AML-193 (cell line): ENCODE measurements at regions not wholly inside any gene's neighbourhood (a gene's known extent, or its start where the extent isn't known, plus 50 kb on each side); places are given as distances from the start of the nearest gene placed in this dataset.
"Not testable (repeated sequence)": the region's sequence is repeated elsewhere in the genome, so short reads cannot be mapped to it uniquely, and the experiment has no call there.

ENCODE experiments used
- DNase-seq, 2 experiments: peaks; one replicate each; lab custom pipeline; 2025; lab: John Stamatoyannopoulos, UW

DNA sequence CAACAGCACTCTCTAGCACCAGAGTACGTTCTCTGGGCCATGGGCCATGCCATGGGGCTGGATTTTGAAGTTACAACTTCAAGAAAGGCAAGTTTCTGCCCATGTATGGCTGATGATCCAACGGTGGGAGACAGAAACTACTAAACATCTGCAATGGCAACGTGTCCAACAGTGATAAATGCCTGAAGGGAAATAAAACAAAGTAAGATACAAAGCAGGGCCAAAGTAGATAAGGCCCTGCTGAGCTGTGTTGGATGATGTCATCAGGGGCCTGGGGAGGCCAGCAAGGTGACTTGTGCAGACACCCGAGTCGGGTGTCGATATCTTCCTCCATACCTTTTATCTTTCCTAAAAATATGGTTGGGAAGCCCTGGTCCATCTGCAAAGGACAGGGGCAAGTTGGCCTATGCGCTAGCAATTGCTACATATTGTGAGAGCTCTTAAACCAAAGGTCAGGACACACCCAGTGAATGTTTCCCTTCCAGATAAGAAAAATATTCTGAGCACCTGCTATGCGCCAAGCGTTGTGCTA is 487.2 kb downstream of the MN1 start:
- DNase-seq: no peak

DNA sequence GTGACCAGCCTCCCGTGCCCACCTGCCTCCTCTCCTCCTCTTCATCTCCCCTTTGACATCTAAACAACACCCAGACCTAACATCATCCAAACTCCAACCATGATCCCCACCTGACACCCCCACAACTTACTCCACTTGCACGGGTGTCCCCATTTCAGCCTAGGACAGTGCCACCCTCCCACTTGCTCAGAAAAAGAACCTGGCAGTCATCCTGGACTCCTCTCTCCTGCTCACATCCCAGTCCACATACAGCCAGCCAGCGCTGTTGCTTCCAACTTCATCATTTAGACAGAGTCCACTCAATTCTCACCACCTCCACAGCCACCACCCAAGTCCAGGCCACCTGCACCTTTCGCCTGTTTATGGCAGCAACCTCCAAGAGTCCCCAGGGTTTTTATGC is 485.7 kb downstream of the MN1 start:
- no peak for DNase-seq

DNA sequence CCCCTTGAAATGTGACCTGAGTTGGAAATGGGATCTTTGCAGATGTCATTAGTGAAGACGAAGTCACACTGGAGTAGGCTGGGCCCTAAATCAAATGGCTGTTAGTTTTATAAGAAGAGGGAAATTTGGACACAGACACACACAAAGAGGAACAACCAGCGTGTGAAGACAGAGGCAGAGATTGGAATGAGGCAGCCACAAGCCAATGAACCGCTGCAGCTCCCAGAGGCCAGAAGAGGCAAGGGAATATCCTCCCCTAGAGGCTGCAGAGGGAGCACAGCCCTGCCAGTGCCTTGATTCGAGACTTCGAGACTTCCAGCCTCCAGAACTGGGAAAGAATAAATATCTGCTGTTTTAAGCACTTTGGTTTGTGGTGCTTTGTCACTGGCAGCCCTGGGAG is 484.5 kb downstream of the MN1 start:
- DNase-seq: no peak

DNA sequence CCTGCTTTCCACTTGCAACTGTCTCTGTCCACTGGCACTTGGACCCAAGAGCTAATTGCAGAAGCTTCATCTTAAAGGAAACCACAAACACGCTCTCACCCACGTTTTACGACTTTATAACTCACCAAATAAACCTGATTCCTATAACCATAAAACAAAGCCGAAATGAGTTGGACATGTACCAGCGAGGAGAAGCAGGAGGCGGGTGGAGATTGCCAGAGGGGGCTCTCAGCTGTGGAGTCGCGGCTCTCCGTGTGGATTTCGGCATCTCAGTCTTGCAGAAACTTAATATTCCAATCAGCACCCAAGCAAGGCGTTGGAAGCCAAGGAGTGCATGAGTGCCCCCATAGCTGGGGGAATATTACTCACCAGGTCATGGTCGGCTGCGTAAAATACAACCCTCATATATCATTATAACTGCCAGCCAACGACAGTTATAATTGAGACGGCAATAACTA is 483.6 kb downstream of the MN1 start:
- no peak for DNase-seq

DNA sequence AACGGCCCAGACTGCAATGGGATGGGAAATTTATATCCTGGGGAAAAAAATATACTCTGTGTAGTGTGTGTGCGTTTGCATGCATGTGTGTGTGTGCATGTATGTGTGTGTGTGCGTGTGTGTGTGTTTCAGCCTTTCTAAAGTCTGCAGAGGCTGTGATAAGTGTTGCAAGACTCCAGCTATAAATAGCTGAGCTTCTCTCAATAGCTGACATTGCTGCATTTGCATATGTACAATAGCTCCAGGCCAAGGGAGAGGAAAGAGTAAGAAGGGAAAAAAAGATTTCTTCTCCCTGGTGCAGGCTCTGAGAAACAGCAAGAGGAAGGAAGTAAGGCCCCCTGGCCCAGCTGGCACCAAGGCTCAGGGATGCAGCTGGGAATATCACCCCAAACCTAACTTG is 483.0 kb downstream of the MN1 start:
- no peak for DNase-seq

DNA sequence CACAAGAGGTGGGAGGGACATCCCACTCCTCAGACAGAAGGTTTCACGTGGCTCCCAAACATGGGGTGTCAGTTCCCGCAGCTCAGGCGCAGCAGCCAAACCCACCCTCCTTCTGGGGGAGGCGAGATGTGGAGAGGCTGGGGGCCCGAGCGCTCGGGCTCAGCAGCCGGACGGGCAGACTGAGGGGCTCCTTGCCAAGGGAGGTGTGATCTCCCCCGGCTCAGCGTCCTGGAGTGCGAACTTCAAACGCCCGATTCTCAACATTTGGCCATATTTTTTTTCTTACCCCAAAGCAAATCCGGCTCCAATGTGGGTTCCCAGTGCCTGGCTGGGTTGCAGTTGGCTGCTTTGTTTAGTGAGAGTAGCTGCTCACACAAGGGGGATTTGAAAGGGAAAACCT is 477.9 kb downstream of the MN1 start:
- DNase-seq: no peak

DNA sequence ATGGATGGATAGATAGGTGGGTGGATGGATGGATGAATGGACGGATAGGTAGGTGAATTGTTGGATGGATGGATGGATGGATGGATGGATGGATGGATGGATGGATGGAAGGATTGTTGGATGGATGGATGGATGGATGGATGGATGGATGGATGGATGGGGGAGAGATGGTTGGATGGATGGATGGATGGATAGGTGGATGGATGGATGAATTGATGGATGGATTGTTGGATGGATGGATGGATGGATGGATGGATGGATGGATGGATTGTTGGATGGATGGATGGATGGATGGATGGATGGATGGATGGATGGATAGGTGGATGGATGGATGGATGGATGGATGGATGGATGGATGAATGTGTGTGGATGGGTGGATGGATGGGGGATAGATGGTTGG is 476.6 kb downstream of the MN1 start:
- not testable (repeated sequence) for DNase-seq

DNA sequence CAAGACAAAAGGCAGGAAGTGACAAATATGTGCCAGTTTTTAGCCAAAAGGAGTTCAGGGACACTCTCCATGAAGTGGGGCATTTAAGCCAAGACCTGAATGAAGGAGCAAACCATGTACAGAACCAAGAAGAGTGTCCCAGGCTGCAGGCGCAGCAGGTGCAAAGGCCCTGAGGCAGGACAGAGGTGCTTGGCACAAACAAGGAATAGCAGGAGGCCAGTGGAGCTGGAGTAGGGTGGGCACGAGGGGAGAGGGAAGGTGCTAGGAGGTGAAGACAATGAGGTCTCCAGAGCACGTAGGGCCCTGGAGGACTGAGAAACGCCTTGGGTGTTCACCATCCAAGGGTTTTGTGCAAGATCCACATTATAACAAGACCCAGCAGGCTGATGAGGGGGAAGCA is 474.1 kb downstream of the MN1 start:
- DNase-seq: no peak

DNA sequence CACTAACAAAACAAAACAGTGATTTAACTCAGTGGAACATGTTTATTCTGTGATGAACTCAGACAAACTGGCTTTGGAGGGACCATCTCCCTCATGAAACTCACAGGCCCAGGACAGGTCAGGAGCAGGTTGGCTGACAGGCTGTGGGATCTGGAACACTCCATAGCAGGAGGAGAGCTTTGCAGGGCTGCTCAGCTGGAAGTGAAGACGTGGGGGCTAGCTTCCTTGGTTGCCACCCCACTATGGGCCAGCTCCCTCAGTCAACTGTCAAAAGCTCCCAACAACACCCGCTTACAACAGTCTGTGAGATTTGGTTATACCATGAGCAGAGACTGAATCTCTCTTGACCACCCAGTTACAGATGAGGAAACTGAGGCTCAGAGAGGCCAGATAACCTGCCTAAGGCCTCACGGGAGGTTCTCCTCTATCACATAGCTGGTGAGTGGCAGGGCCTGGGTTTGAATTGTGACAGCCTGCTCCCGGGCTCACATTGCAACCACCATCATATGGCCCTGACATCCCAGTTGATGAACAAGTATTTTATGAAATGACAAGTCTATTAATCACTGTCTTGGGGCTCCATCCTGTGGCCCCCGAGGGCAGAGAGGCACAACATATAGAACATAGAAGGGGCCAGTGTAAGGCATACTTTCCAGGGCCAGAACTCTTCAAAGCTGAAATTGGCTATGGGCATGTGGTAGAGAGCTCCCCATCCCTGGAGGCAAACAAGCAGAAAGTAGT is 473.4 kb downstream of the MN1 start:
- DNase-seq: no peak

DNA sequence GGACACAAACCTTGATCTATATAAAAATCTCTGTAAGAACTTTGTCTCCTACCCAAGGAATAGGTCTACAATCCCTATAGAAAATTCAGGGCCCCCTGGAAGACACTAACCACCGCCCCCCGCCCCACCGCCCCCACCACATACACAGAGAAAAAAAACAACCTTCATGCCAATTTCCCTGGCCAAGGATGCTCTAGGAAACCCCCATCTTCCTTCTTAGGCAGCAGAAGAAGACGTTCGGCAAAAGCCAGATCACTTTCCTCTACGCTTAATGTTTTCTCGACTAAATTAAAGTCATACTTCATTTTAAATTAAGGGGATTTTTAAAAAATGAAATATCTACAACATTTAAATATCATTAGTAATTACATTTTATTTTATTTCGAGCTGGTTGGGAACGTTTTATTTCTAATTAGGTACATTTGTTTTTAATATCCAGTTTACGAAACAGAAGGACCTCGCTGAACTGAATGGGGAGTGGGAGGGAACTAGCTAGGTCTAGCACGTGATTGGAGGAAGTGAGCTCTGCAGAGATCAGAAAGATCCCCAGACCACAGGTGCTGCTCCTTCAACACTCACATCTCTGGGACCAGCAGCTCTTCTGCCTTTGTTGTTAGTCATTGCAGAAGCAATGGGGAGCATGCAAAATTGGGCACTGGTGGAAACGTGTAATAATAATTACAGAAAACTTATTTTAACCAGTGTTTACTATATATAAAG is 472.3 kb downstream of the MN1 start:
- no peak for DNase-seq

DNA sequence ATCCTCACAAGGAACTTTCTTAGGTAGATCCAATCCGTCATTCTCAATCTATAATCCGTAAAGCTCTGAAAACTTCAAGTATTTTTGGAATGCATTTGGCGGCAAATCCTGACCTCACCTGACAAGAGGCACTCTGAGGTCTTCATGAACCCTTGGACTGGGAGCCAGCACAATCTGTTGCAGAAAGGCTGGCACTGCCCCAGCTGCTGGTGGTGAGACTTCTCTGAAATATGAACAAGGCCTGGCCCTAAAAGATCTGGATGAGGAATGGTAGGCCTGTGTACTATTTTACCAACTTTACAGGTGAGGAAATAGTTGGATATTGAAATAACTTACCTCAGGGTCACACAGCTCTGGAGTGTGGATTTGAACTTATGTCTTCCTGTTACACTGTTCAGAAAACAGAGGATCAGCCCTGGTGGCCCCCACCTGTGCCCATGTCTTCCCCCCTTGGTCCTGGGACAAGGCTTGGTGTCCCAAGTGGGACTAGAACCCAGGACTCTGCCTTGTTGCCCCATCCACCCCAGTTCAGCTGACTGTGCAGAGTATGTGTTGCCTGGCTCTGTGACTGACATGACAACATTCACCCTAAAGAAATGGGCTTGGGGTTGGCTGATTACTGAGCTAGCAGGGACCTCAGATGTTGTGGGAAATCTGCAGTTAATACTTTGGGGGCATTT is 471.4 kb downstream of the MN1 start:
- DNase-seq: no peak

DNA sequence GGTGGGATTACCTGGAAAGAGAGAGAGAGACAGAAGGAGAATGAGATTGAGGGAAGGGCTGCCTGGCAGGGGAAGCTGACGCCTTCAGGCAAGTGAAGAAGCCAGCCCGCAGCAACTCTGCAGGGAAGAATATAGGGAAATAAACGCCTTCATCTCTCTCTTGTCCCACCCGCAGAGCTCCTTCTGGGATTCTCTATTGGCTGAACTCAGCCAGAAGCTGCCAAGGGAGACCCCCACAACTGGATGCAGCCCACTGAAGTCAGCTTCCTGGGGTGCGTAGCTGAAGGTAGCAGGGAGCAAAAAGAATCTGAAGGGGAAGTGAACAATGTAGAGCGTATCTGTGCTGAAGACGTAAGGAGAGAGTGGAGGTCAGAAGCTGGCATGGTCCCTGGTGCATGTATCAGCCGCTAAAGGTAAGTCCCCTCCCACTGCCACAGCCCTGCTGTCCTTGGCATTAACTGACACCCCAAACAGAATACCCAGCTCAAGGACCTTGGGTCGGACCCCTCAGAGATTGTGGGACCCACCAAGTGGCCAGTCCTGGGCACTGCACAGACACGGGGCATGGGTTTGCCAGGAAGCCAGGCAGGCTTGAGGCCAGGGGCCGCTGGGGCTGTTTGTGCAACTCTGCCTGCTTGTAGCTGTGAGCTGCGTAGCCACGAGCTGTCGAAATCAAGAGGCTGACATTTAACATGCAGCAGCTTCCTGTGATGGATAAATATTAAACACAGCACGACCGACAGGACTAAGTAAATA is 469.9 kb downstream of the MN1 start:
- DNase-seq: no peak

DNA sequence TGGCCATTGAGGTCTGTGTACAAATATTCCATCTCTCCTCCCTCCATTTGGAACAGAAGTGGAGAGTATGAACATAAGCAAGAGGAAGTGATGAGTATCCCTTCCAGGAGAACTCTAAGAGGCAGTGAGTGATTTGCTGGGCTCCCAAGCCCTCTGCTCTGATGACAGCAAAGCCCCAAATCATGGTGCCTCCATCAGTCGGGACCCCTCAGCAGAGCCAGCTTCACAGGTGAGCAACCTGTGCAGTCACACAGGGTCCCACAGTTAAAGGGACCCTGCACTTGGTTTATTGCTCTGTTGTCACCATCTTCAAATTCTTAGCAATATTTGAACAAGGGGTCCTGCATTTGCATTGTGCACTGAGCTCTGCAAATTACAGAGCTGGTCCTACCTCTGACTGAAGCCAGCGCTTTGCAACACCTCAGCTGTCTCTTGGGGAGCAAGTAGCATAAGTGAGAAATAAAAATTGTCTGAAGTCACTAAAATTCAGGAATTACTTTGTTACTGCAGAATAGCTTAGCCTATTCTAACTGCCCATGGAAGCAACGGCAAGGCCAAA is 466.4 kb downstream of the MN1 start:
- DNase-seq: no peak

DNA sequence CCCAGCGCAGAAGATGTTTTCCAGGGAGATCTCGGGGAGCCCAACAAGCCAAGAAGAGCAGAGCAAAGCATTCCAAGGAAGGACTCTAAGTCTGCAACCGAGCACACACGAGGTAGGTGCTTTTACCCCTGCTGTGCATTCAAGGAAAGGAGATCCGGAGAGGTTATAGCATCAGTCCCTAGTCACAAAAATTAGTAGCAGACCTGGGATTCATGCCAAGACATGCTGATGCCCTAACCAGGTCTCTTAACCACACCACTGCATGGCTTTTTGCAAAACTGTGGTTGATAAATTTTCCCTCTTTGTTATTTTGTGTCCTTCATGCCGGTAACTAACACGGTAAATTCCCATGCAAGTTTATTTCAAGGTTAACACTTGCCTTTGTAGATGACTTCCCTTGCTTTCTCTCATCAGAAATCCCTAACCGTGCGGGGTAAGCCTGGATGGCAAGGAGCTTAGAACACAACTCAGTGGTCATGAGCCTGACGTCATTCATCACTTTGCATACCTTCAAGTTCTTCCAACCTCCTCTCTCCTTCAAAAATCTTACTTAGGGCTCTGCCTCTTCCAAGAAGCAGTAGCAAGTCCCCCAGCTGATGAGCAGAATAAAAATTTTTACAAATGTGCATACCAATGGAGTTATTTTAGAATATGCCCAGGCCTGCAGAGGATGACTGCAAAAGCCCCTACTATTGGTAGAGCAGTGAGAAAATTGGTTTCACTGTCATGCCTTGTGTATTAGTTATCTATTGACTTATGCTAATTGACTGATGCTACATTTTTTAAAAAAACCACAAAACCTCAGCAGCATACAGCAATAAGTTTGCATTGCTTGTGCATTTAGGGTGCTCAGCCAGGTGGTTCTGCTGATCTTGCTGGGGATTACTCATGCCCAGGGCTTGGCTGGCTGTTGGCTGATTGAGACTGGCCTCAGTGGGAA is 465.1 kb downstream of the MN1 start:
- DNase-seq: no peak

DNA sequence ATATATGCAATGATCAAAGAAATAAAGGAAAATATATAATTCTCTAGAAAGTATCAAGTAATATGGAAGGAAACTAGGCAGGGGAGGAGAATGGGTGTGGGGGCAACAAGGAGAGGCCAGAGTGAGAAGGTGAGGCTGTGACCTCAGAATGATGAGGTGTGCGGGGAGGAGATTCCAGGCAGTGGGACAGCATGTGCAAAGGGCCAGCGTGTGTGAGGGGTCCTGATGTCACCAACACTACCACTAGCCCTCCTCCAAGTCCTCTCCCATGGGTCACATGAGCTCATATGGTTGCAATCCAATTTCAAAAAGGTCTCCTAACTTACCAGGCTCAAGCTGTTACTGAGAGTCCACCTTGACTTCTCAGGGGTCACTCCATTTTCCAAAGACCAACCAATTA is 463.9 kb downstream of the MN1 start:
- no peak for DNase-seq

DNA sequence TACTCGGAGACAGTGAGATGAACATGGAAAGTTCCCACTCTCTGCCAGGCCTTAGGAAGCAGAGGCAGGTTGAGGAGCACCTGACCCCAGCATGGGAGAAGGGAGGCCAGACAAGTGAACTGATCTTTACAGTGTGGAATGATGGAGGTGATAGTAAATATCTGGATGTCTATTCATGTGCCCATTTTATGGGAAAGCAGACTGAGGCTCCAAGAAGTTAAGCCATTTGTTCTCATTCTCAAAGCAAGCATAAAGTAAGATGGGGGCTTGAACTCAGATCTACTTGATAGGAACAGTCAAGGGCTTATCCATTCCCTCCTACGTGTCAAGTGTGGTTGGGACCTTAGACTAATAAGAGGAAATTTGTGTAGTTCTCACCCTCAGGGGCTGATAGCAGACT is 461.5 kb downstream of the MN1 start:
- no peak for DNase-seq

DNA sequence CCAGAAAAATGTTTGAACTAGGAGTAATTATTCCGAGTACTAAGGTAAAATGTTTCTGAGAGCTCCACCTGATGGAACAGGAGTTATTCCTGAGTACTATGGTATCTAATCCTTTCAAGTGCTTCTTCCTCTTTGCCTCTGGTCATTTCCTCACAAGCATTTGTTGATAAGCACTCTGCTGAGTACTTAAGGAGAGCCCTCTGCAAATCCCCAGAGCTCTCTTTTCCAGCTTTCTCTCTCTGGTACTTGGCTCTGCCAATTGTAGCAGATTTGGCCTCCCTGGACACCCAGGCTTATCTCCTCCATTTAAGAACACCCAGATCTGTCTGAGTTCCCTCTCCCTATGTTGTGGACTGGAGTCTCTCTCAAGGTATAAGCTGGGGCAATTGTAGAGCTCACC is 457.0 kb downstream of the MN1 start:
- DNase-seq: no peak

DNA sequence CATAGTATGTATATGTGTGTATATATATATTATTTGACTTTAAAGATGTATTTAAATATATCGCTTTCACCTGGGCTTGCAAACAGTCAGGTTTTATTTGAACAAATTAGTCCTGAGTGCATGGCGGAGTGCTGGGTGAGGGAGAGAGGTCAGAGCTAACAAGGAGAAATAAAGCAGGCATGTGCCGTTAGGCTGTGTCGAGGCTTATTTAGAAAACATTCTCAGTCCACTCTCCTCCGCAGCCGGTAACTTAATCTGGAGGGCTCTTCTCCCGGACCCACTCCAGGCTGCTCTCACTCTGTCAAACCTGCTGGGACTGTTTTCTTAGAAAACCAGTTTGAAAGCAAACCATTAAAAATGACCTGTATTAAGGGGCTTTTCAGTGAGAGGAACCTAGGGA is 455.9 kb downstream of the MN1 start:
- no peak for DNase-seq

DNA sequence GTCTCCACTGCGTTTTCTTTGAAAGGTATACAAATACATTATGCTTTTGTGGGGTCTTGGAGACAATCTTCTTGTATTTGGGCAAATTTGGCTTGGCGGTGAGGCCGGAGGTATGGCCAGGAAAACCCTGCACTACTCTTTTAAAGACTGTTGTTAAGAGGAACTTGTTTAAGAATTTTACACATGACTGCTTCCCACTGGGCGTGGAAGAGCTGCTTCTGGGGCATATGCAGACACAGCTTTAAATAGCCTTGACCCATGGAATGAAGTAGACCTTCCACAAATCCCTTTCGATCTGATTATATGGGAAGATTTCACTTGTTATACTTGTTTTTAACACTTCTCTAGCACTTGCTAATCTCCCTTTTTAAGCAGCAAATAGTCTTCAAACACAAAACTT is 453.6 kb downstream of the MN1 start:
- no peak for DNase-seq

DNA sequence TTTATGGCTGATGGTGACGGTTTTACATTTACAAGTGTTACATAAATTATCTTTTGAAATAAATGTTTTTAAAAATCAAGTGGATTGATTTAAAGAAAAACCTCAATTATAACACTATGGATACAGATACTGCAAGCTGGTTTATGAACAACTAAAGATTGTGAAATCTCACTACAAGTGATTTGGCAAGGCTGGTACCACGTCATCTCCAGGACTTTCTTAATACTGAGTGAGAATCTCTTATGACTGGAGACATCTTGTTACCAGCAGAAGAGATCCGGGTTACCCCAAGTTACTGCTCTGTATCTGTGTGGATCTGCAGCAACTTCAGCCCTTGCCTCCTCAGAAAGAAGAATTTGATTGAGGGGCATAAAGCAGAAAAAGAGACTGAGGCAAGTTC is 452.9 kb downstream of the MN1 start:
- DNase-seq: no peak

DNA sequence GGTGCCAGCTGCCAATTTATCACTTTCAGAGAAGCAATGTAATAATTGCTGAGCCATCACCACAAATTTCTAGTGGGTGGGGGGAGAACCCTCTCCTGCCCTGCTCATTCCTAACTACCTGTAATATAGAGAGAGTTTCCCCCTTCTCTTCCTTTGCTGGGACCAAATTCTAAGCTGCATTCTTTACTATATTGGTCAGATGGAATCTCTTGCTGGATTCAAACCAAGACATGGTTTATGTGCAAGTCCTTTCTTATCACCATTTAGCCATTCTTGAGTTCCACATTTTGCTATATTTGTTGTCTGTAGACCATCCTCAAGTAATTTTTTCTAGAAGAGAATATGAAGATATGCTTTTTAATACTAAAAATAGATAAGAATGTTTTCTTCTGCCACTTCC is 452.1 kb downstream of the MN1 start:
- DNase-seq: no peak
